Osteoblast (primary cell): ENCODE measurements at regions not wholly inside any gene's neighbourhood (a gene's known extent, or its start where the extent isn't known, plus 50 kb on each side); places are given as distances from the start of the nearest gene placed in this dataset.

Experiments
- DNase-seq: peaks from one replicate; pipeline ENCODE4 v3.0.0; 2011; ENCODE audit warnings: low spot score, mixed read lengths; ENCODE audit not compliant: insufficient read length; ENCODE audit errors: missing footprints
- H2AFZ ChIP-seq: 2 replicates; pipeline ENCODE4 v1.6.0; 2011; ENCODE audit warnings: mild to moderate bottlenecking, low read length
- H3K27ac ChIP-seq: 2 replicates; pipeline ENCODE4 v1.5.1; 2011; ENCODE audit warnings: mild to moderate bottlenecking, low read depth, low read length, moderate library complexity
- H3K27me3 ChIP-seq: 2 replicates; pipeline ENCODE4 v1.6.0; 2012; ENCODE audit warnings: mild to moderate bottlenecking, control low read depth, inconsistent platforms, low read length, moderate library complexity; ENCODE audit not compliant: insufficient read depth
- H3K36me3 ChIP-seq: 2 replicates; pipeline ENCODE4 v1.5.1; 2011; ENCODE audit warnings: mild to moderate bottlenecking, low read length, control low read depth, moderate library complexity; ENCODE audit not compliant: insufficient read depth
- H3K4me1 ChIP-seq: 2 replicates; pipeline ENCODE4 v1.5.1; 2011; ENCODE audit warnings: mild to moderate bottlenecking, low read length, control low read depth, moderate library complexity; ENCODE audit not compliant: insufficient read depth
- H3K4me2 ChIP-seq: 2 replicates; pipeline ENCODE4 v1.6.0; 2011; ENCODE audit warnings: mild to moderate bottlenecking, low read length; ENCODE audit not compliant: insufficient read depth
- H3K4me3 ChIP-seq: fragments of 200-600 bp; sonication (generic); 3 replicates; pipeline ENCODE4 v1.5.1; 2012; ENCODE audit warnings: mild to moderate bottlenecking, low read length, inconsistent platforms; ENCODE audit not compliant: insufficient read depth
- H3K79me2 ChIP-seq: 2 replicates; pipeline ENCODE4 v1.6.0; 2012; ENCODE audit warnings: mild to moderate bottlenecking, low read length, control low read depth, inconsistent platforms; ENCODE audit not compliant: insufficient read depth
- H3K9me3 ChIP-seq: 2 replicates; pipeline ENCODE4 v1.5.1; 2011; ENCODE audit warnings: low read depth, low read length, control low read depth
- H4K20me1 ChIP-seq: 2 replicates; pipeline ENCODE4 v1.6.0; 2012; ENCODE audit warnings: mild to moderate bottlenecking, low read length, control low read depth; ENCODE audit not compliant: insufficient read depth
- CTCF ChIP-seq: IDR thresholded peaks from 2 replicates; pipeline ENCODE4 v1.5.1; 2011; ENCODE audit warnings: mild to moderate bottlenecking, low read depth, low read length, moderate library complexity; ENCODE audit errors: extremely low read depth

- Histone ChIP-seq H2AFZ (no peak overlapping the region), H4K20me1 (no peaks in the 10 kb centered on the region), H3K27ac (no peak overlapping the region), H3K9me3 (peaks cover 2% of the 10 kb centered on the region), H3K4me3 (no peak overlapping the region), H3K79me2 (no peaks in the 10 kb centered on the region), H3K36me3 (no peaks in the 10 kb centered on the region), H3K4me1 (no peaks in the 10 kb centered on the region), H3K27me3 (no peaks in the 10 kb centered on the region), H3K4me2 (no peak overlapping the region)
- no peak for TF ChIP-seq CTCF
- no peak for DNase-seq
These were observed 1522.2 kb downstream of the TBC1D22A start for GRCh38 chr22:48284671-48285070.

GRCh38 chr22:48282804-48283203 lies 1520.4 kb downstream of the TBC1D22A start:
- TF ChIP-seq CTCF: no peak
- H3K79me2 ChIP-seq: no peaks in the 10 kb centered on the region
- no peak overlapping the region for H3K4me3 ChIP-seq
- H3K4me2 ChIP-seq: no peak overlapping the region
- no peaks in the 10 kb centered on the region for H3K4me1 ChIP-seq
- no peaks in the 10 kb centered on the region for H3K36me3 ChIP-seq
- no peaks in the 10 kb centered on the region for H3K27me3 ChIP-seq
- no peaks in the 10 kb centered on the region for H4K20me1 ChIP-seq
- no peak overlapping the region for H2AFZ ChIP-seq
- no peak overlapping the region for H3K27ac ChIP-seq
- no peak for DNase-seq
- no peaks in the 10 kb centered on the region for H3K9me3 ChIP-seq

- no peak overlapping the region for H3K27ac ChIP-seq
- no peaks in the 10 kb centered on the region for H3K4me1 ChIP-seq
- no peak overlapping the region for H3K4me3 ChIP-seq
- TF ChIP-seq CTCF: no peak
- no peaks in the 10 kb centered on the region for H3K79me2 ChIP-seq
- no peaks in the 10 kb centered on the region for H3K9me3 ChIP-seq
- no peaks in the 10 kb centered on the region for H3K27me3 ChIP-seq
- H4K20me1 ChIP-seq: no peaks in the 10 kb centered on the region
- H3K4me2 ChIP-seq: no peak overlapping the region
- no peak for DNase-seq
- H3K36me3 ChIP-seq: no peaks in the 10 kb centered on the region
- no peak overlapping the region for H2AFZ ChIP-seq
These were observed 1517.0 kb downstream of the TBC1D22A start for GRCh38 chr22:48279461-48279756.

- Histone ChIP-seq H3K27me3 (no peaks in the 10 kb centered on the region), H2AFZ (no peak overlapping the region), H3K4me2 (no peak overlapping the region), H3K79me2 (no peaks in the 10 kb centered on the region), H3K27ac (no peak overlapping the region), H4K20me1 (no peaks in the 10 kb centered on the region), H3K4me3 (no peak overlapping the region), H3K4me1 (no peaks in the 10 kb centered on the region), H3K9me3 (no peaks in the 10 kb centered on the region), H3K36me3 (no peaks in the 10 kb centered on the region)
- no peak for DNase-seq
- TF ChIP-seq CTCF: no peak
These were observed 1516.4 kb downstream of the TBC1D22A start for GRCh38 chr22:48278620-48279460.
